ENCODE measurements at regions not wholly inside any gene's neighbourhood (a gene's known extent, or its start where the extent isn't known, plus 50 kb on each side); places are given as distances from the start of the nearest gene placed in this dataset.

GRCh38 chr10:33883881-33884280 is 549.4 kb upstream of the NRP1 start:
- no peak for DNase-seq (ENCODE audit: insufficient read length, low spot score, missing footprints)
- Histone ChIP-seq H3K4me3 (ENCODE audit: insufficient read depth, low read length) (no peak overlapping the region), H3K4me2 (ENCODE audit: insufficient read depth, low read length) (no peak overlapping the region), H3K27ac (ENCODE audit: low read depth, low read length) (no peak overlapping the region), H3K9me3 (ENCODE audit: low read depth, low read length) (no peaks in the 10 kb centered on the region), H3K36me3 (ENCODE audit: insufficient read depth, low read length) (no peaks in the 10 kb centered on the region), H2AFZ (ENCODE audit: low read length) (no peak overlapping the region), H3K4me1 (ENCODE audit: insufficient read depth, low read length) (no peaks in the 10 kb centered on the region), H3K79me2 (ENCODE audit: insufficient read depth, low read length) (no peaks in the 10 kb centered on the region), H3K27me3 (ENCODE audit: insufficient read depth, low read length) (peaks cover 24% of the 10 kb centered on the region), H4K20me1 (ENCODE audit: insufficient read depth, low read length) (no peaks in the 10 kb centered on the region)
- TF ChIP-seq CTCF (IDR thresholded peaks at IDR 0.05; ENCODE audit: extremely low read depth, low read depth, low read length): no peak

DNA sequence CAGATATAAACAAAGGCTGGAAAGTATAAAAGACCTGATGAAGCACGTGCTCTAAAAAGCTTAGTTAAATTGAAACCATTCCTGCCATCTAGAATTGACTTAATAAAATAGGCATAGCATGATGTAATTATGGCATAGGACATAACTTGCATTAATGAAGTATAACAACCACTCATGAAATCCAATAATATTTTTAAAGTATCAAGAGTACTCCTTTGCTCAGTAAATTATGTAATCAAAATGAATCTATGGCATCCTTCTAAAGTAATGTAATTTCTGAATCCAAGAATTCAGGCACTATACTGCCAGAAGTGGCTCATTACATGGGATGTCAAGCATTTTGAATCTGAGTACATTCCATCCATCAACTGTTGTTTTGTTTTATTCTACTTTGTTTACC is 548.5 kb upstream of the NRP1 start:
- H3K79me2 ChIP-seq (ENCODE audit: insufficient read depth, low read length): no peaks in the 10 kb centered on the region
- peaks cover 30% of the 10 kb centered on the region for H3K27me3 ChIP-seq (ENCODE audit: insufficient read depth, low read length)
- no peaks in the 10 kb centered on the region for H3K4me1 ChIP-seq (ENCODE audit: insufficient read depth, low read length)
- H3K9me3 ChIP-seq (ENCODE audit: low read depth, low read length): no peaks in the 10 kb centered on the region
- no peak for TF ChIP-seq CTCF (IDR thresholded peaks at IDR 0.05; ENCODE audit: extremely low read depth, low read depth, low read length)
- DNase-seq (ENCODE audit: insufficient read length, low spot score, missing footprints): no peak
- H2AFZ ChIP-seq (ENCODE audit: low read length): no peak overlapping the region
- H3K27ac ChIP-seq (ENCODE audit: low read depth, low read length): no peak overlapping the region
- H4K20me1 ChIP-seq (ENCODE audit: insufficient read depth, low read length): no peaks in the 10 kb centered on the region
- H3K36me3 ChIP-seq (ENCODE audit: insufficient read depth, low read length): no peaks in the 10 kb centered on the region
- no peak overlapping the region for H3K4me3 ChIP-seq (ENCODE audit: insufficient read depth, low read length)
- H3K4me2 ChIP-seq (ENCODE audit: insufficient read depth, low read length): no peak overlapping the region

- no peak overlapping the region for H3K4me2 ChIP-seq (ENCODE audit: insufficient read depth, low read length)
- no peak overlapping the region for H2AFZ ChIP-seq (ENCODE audit: low read length)
- H4K20me1 ChIP-seq (ENCODE audit: insufficient read depth, low read length): no peaks in the 10 kb centered on the region
- H3K9me3 ChIP-seq (ENCODE audit: low read depth, low read length): no peaks in the 10 kb centered on the region
- no peaks in the 10 kb centered on the region for H3K36me3 ChIP-seq (ENCODE audit: insufficient read depth, low read length)
- no peak for DNase-seq (ENCODE audit: insufficient read length, low spot score, missing footprints)
- no peaks in the 10 kb centered on the region for H3K79me2 ChIP-seq (ENCODE audit: insufficient read depth, low read length)
- TF ChIP-seq CTCF (IDR thresholded peaks at IDR 0.05; ENCODE audit: extremely low read depth, low read depth, low read length): no peak
- H3K27me3 ChIP-seq (ENCODE audit: insufficient read depth, low read length): peaks cover 32% of the 10 kb centered on the region
- no peaks in the 10 kb centered on the region for H3K4me1 ChIP-seq (ENCODE audit: insufficient read depth, low read length)
- no peak overlapping the region for H3K27ac ChIP-seq (ENCODE audit: low read depth, low read length)
- H3K4me3 ChIP-seq (ENCODE audit: insufficient read depth, low read length): no peak overlapping the region
Observed at GRCh38 chr10:33880291-33880690, 545.8 kb upstream of the NRP1 start.

- H3K4me3 ChIP-seq (ENCODE audit: insufficient read depth, low read length): no peak overlapping the region
- H3K36me3 ChIP-seq (ENCODE audit: insufficient read depth, low read length): no peaks in the 10 kb centered on the region
- H2AFZ ChIP-seq (ENCODE audit: low read length): no peak overlapping the region
- H3K4me2 ChIP-seq (ENCODE audit: insufficient read depth, low read length): no peak overlapping the region
- H3K27ac ChIP-seq (ENCODE audit: low read depth, low read length): no peak overlapping the region
- TF ChIP-seq CTCF (IDR thresholded peaks at IDR 0.05; ENCODE audit: extremely low read depth, low read depth, low read length): no peak
- no peak for DNase-seq (ENCODE audit: insufficient read length, low spot score, missing footprints)
- H3K27me3 ChIP-seq (ENCODE audit: insufficient read depth, low read length): peaks cover 15% of the 10 kb centered on the region
- no peaks in the 10 kb centered on the region for H4K20me1 ChIP-seq (ENCODE audit: insufficient read depth, low read length)
- H3K9me3 ChIP-seq (ENCODE audit: low read depth, low read length): no peaks in the 10 kb centered on the region
- no peaks in the 10 kb centered on the region for H3K4me1 ChIP-seq (ENCODE audit: insufficient read depth, low read length)
- H3K79me2 ChIP-seq (ENCODE audit: insufficient read depth, low read length): no peaks in the 10 kb centered on the region
Observed at GRCh38 chr10:33878238-33878786, 543.8 kb upstream of the NRP1 start.

Data from osteoblast (primary cell).